Glomerular endothelial cell (primary cell): ENCODE measurements at regions not wholly inside any gene's neighbourhood (a gene's known extent, or its start where the extent isn't known, plus 50 kb on each side); places are given as distances from the start of the nearest gene placed in this dataset.

ENCODE experiments used
- DNase-seq: peaks from one replicate; pipeline ENCODE4 v3.0.0-alpha.2; 2011; ENCODE audit warnings: low read depth, low spot score; ENCODE audit errors: extremely low read depth

GRCh38 chr20:53839423-53840176 is 230.8 kb downstream of the BCAS1 start:
- DNase-seq, result no peak

GRCh38 chr20:53838311-53838868 is 232.0 kb downstream of the BCAS1 start:
- DNase-seq, result no peak

DNA sequence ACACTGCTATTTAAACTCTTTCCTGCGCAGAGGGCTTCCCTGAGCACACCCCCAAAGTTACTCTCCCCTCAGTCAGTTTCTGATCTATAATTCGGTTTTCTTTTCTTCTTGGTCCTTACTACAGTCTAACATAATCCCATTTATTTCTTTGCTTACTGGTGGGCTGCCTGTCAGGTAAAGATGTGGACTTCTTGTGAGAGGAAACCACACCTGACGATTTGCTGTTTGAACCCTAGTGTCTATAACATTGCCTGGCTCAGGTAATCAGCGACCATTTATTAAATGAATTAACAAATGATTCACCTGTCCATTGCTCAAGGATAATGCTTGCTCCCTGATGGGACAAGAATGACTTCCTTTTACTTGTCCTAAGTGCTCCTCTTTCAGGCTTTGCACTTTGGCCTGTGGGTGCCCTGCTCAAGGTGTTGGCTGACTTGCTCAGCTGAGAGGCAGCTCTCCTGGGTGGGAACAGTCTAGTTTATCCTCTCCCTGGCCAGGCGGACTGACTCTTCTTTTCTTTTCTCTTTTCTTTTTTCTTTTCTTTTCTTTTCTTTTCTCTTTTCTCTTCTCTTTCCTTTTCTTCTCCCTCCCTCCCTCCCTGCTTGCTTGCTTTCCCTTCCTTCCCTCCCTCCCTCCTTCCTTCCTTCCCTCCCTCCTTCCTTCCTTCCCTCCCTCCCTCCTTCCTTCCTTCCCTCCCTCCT is 233.1 kb downstream of the BCAS1 start:
- DNase-seq, result no peak

DNA sequence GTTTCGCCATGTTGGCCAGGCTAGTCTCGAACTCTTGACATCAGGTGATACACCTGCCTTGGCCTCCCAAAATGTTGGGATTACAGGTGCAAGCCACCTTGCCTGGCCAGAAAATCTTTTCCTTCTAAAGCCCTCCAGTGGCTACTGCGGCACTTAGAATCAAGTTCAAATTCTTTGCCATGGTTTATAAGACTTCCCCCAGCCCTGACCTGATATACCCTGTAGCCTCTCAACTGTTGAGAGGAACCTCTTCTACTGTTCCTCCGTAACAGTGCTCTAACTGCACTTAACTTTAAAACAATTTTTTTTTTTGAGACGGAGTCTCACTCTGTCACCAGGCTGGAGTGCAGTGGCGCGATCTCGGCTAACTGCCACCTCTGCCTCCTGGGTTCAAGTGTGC is 235.6 kb downstream of the BCAS1 start:
- no peak for DNase-seq

DNA sequence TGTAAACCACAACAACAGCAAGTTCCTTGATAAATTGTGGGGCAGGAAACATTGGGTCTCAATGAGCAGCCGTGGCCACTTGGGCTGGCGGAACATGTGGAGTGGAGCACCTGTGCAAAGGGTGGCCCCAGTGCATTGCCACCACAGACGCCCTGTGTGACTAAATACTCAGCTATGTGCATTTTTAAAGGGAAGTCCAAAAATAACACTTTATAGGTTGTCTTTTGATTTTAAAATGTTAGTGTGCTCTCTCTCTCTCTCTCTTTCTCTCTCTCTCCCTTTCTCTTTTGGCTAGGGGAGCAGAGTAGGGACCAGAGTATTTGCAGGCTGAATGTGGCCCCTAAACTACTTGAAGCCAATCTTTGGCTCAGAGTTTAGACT is 236.3 kb downstream of the BCAS1 start:
- no peak for DNase-seq

- no peak for DNase-seq
These were observed 236.9 kb downstream of the BCAS1 start for GRCh38 chr20:53833333-53834061.

DNA sequence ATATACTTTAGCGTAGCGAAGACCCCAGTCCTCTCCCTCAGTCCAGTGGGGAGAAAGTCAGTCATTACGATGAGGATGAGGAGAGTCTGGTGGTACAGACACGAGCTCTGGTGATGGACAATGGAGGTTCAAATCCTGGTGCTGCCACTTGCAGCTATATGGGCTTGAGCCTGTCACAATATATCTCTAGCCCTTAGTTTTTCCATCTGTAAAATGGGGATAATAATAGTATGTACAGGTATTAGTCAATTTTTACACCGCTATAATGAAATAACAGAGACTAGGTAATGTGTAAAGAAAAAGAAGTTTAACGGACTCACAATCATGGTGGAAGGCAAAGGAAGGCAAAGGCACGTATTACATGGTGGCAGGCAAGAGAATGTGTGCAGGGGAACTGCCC is 237.9 kb downstream of the BCAS1 start:
- no peak for DNase-seq

DNA sequence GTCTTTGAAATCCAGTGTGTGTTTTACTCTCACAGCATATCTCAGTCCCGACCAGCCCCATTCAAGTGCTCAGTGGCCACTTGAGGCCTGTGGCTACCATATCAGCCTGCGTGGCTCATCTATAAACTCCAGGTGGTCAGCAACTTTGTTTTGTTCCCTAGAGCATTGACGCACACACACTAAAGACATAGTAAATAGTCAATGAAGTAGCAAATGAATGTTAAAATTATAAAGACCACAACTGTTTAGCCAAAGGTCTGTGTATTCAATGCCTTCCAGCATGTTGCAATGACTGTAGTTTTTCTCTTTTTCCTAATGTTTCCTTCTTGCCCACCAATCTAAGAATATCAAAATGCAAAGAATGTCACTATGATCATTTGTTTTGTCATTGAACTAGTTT is 238.2 kb upstream of the ZNF217 start:
- no peak for DNase-seq

DNA sequence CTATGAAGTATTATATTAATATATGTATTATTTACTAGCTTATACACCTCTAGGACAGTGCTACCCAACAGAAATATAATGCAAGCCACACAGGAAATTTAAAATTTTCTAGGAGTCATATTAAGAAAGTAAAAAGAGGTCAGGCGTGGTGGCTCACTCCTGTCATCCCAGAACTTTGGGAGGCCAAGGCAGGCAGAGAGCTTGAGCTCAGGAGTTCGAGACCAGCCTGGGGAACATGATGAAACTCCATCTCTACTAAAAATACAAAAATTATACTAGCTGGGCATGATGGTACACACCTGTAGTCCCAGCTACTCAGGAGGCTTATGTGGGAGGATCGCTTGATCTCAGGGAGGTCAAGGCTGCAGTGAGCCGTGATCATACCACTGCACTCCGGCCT is 237.6 kb upstream of the ZNF217 start:
- DNase-seq, result no peak

DNA sequence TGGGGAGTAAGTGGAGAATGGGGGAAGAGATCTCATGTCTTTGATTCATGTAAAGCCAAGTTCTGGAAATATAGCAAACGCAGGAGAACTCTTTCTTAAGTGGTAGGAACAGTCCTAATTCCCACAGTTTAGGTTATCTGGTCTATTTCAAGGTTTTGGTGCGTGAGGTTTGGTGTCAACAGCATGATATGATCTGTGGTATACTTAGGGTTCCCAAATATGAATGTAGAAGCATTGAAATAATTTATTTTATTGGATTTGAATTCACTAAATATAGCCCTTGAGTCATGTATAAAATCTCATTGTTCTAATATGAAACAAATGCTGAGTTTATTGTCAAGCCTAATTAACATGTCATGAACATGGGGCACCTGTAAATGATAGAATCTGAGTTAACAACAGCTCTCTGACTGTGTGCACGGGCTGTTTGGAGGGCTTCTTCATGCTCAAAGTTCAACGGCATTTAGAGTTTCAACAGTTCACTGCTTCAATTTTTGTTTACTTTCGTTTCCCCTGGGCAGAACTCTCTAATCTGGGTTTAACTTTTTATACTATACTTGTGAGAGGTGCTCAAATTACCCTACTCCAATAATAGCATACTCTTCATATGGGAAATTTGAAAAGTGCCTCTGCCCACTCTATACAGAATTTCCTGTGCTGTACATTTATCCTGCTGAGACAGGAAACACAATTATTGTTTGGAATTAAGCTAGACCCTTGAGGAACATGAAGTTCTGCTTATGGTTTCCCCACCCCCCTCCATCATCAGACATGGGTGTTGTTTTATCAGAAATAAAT is 236.3 kb upstream of the ZNF217 start:
- DNase-seq, result peak; percentile 33

GRCh38 chr20:53829255-53829723 is 235.7 kb upstream of the ZNF217 start:
- DNase-seq, result peak; percentile 86

DNA sequence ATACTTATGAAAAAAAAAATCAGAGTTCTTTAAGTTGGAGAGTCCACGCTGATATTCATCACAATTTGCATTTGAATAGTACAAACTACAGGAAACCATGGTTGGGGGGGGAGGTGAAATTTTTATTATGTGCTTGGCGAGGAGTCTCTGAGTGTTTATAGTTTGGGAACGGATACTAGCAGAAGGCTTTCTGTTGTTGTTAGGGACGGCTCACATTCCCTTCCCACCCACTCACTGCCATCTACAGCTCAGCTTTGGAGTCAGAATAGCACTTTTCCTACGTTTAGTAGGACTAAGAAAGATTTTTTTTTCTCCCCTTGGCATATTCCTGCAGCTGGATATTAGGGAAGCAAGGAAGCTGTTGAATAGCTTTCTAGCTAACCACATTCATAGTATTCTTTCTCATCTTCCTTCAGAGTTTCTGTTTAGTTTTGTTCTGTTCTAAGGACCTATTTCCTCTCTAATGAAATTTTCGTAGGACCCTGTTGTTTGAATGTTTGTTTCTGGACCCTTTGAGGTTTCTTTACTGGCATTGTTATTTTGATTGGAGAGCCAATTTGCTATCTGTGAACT is 235.1 kb upstream of the ZNF217 start:
- peak; percentile 80 for DNase-seq

DNA sequence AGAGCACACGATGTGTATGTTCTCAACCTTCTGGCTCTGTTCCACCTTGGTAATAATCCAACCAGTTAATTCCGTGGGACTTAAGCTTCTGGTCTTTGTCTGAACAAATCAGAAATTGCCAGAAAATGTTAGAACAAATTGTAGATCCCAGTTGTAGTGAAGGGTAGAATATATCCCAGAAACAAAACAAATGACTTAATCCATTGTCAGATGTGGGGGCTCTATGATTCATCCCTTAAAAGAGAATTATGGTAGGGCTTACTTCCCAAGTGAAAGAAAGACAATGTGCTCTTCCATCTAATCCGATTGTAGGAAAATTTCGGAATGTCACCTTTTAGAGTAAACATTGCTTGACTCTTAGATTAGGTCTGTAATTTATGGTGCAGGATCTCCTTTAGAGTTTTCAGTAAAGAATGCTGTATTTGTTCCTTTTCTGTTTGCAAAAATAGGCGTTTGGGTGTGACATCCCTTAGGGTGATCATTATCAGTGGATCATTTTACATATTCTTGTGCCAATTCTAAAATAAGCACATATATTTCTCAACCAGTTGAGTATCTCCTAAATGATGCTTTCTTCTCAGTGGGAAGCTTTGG is 234.5 kb upstream of the ZNF217 start:
- peak; percentile 99 for DNase-seq

DNA sequence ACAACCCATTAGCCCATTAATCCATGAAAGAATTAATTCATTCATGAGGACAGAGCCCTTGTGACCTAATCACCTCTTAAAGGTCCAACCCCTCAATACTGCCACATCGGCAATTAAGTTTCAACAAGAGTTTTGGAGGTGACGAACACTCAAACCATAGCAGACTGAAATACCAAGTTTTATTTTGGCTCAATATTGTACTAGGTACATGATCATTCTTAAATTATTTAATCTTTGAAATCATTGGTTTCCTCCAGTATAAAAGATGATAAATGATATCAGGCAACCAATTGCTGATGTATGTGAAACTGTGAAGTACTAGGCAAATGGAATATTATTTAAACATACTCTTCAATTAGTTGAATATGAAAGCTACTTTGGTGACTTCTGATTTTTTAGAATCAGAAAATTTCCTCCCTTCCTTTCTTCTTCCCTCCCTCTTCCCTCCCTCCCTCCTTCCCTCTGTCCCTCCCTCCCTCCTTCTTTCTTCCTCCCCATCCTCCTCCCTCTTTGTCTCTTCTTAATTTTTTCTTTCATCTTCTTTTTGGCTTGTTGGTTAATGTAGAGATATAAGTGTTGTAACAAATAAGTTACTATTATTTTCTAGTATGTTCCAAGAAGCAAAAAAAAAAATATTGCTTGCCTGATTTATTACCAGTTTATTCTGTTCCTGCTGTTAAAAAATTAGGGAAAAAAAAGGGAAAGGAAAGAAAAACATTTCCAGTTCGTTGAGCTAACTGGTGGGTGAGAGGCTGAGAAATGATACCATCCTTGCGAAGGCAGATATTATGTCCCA is 233.9 kb upstream of the ZNF217 start:
- no peak for DNase-seq

DNA sequence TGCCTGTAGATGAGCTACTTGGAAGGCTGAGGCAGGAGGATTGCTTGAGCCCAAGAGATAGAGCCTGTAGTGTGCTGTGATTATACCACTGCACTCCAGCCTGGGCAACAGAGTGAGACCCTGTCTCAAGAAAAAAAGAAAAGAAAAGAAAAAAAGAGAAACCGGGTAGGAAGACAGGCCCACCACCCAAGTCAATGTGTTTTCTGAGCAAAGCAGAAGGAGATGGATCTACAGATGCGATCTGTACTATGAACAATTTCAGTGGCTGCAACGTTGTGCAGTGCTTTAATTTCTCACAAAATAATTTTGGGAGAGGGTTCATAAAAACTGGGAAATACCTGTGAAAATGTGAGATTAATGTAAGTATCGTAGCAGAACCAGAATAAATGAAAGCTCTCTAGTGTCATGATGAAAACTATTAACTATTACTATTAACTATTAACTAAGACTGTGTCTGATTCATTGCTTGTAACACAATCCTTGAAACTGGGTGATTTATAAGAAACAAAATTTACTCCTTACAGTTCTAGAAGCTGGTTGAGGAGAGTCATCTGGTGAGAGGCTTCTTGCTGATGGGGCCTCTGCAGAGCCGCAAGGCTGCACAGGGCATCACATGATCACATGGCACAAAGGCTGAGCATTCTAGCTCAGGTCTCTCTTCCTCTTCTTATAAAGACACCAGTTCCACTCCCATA is 233.1 kb upstream of the ZNF217 start:
- DNase-seq, result no peak

GRCh38 chr20:53826090-53826489 is 232.5 kb upstream of the ZNF217 start:
- no peak for DNase-seq

- DNase-seq, result no peak
These were observed 231.6 kb upstream of the ZNF217 start for GRCh38 chr20:53825282-53825681.

GRCh38 chr20:53824779-53825178 is 231.1 kb upstream of the ZNF217 start:
- DNase-seq, result no peak
